Caco-2 (cell line): ENCODE measurements at regions not wholly inside any gene's neighbourhood (a gene's known extent, or its start where the extent isn't known, plus 50 kb on each side); places are given as distances from the start of the nearest gene placed in this dataset.

Experiments
- BruUV-seq: library from RNA; stranded (reverse); fragments of 400-500 nt; replicated peaks from 2 replicates; lab custom pipeline; 2021; lab: Mats Ljungman, UMichigan
- CTCF ChIA-PET: fragments of 300-600 bp; sonication (Branson Sonifier 250); formaldehyde crosslinking; loops from one replicate; lab custom pipeline; 2022; ENCODE audit warnings: antibody characterized with exemption; lab: Charles Lee
- POLR2A ChIA-PET: fragments of 300-600 bp; sonication (Branson Sonifier 250); formaldehyde crosslinking; loops from one replicate; lab custom pipeline; 2022; ENCODE audit warnings: antibody characterized with exemption; lab: Charles Lee
- DNase-seq, 2 experiments: peaks; one replicate each; pipeline versions ENCODE4 v3.0.0 to v3.0.0-alpha.2; 2020 to 2022
- H3K27me3 ChIP-seq: replicated peaks from 2 replicates; pipeline ENCODE4 v1.6.0; 2011; ENCODE audit warnings: low read length; ENCODE audit not compliant: control insufficient read depth, insufficient read depth
- H3K36me3 ChIP-seq: 2 replicates; pipeline ENCODE4 v1.5.1; 2011; ENCODE audit warnings: low read length; ENCODE audit not compliant: control insufficient read depth, insufficient read depth
- H3K4me1 ChIP-seq: fragments of 250-450 bp; sonication (Bioruptor Pico); 2 replicates; pipeline ENCODE4 v1.5.1; 2020; ENCODE audit warnings: mild to moderate bottlenecking
- H3K4me3 ChIP-seq: 2 replicates; pipeline ENCODE4 v1.5.1; 2011; ENCODE audit warnings: low read depth, mild to moderate bottlenecking, control low read depth, low read length
- H3K9me3 ChIP-seq: fragments of 250-450 bp; sonication (Bioruptor Pico); 2 replicates; pipeline ENCODE4 v1.5.1; 2020; ENCODE audit warnings: mild to moderate bottlenecking, moderate library complexity
- H3K27ac Mint-ChIP-seq: one replicate; pipeline ENCODE4 v1.8.0; 2022; ENCODE audit warnings: mixed read lengths; ENCODE audit not compliant: unreplicated experiment
- H3K27me3 Mint-ChIP-seq: one replicate; pipeline ENCODE4 v1.8.0; 2022; ENCODE audit warnings: mixed read lengths; ENCODE audit not compliant: insufficient read depth, unreplicated experiment
- H3K36me3 Mint-ChIP-seq: one replicate; pipeline ENCODE4 v1.8.0; 2022; ENCODE audit warnings: mild to moderate bottlenecking, mixed read lengths; ENCODE audit not compliant: insufficient read depth, unreplicated experiment
- H3K4me1 Mint-ChIP-seq: one replicate; pipeline ENCODE4 v1.8.0; 2022; ENCODE audit warnings: low read depth, mixed read lengths; ENCODE audit not compliant: unreplicated experiment
- H3K4me3 Mint-ChIP-seq: one replicate; pipeline ENCODE4 v1.8.0; 2022; ENCODE audit warnings: mild to moderate bottlenecking, moderate library complexity, mixed read lengths; ENCODE audit not compliant: unreplicated experiment
- H3K9me3 Mint-ChIP-seq: one replicate; pipeline ENCODE4 v1.8.0; 2022; ENCODE audit warnings: mixed read lengths; ENCODE audit not compliant: unreplicated experiment
- CTCF ChIP-seq, 2 experiments: fragments of 200-600 bp in 1 of 2; IDR thresholded peaks; 1 replicate in 1 of 2; 2 replicates in 1 of 2; pipeline versions ENCODE4 v1.5.1 to v1.8.0; 2011 to 2022; ENCODE audit warnings: antibody characterized with exemption in 1 of 2, control low read depth in 1 of 2, inconsistent platforms in 1 of 2, low read depth in 1 of 2, low read length in 1 of 2, mild to moderate bottlenecking in 1 of 2, moderate library complexity in 1 of 2; ENCODE audit not compliant: insufficient read depth in 1 of 2, severe bottlenecking in 1 of 2, unreplicated experiment in 1 of 2
- intact Hi-C: fragments of 100-400 bp; cut with micrococcal nuclease; formaldehyde crosslinking; loops from one replicate; pipeline ENCODE4 v1.10.0; 2022; ENCODE audit not compliant: unreplicated experiment

DNA sequence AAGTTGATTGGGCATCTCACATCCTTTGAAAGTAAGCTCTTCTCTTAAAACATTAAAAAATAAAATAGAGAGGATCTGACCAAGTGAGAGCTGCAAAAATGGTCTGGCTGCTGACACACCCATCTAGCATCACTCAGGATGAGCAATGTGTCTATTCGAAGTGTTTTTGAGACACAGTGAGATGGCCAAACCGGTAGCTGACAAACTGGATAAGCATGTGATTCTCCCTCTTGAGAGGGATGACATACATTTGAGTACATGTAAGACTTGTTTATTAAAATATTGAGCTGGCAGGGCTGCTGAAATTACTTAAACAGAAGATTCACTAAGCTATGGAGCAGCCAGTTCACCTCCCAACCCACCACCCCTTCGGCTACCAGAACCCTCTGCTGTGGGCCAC lies 333.9 kb downstream of the ADRA2A start:
- no peak for DNase-seq
- ChIA-PET POLR2A (no interaction called here), CTCF (no interaction called here)
- Histone ChIP-seq H3K9me3 (no peaks in the 10 kb centered on the region), H3K4me1 (no peaks in the 10 kb centered on the region), H3K4me3 (no peak overlapping the region), H3K36me3 (no peaks in the 10 kb centered on the region), H3K27me3 (no peaks in the 10 kb centered on the region; the same call in 1 of the 2 replicates)
- Mint-ChIP-seq H3K36me3 (no peaks in the 10 kb centered on the region), H3K27me3 (peaks cover 9% of the 10 kb centered on the region), H3K9me3 (no peaks in the 10 kb centered on the region), H3K27ac (no peak overlapping the region), H3K4me1 (no peaks in the 10 kb centered on the region), H3K4me3 (no peak overlapping the region)
- intact Hi-C loops: no loop called here
- TF ChIP-seq CTCF (IDR thresholded peaks at IDR 0.05; ENCODE audit: insufficient read depth in 1 of 2, low read depth in 1 of 2, low read length in 1 of 2, severe bottlenecking in 1 of 2, unreplicated experiment in 1 of 2): no peak
- BruUV-seq: no TSS peak

- intact Hi-C loops: no loop called here
- no peak for DNase-seq
- Histone ChIP-seq H3K27me3 (no peaks in the 10 kb centered on the region), H3K4me3 (no peak overlapping the region), H3K9me3 (no peaks in the 10 kb centered on the region), H3K36me3 (no peaks in the 10 kb centered on the region), H3K4me1 (no peaks in the 10 kb centered on the region)
- H3K4me1 Mint-ChIP-seq: no peaks in the 10 kb centered on the region
- no peak for TF ChIP-seq CTCF (IDR thresholded peaks at IDR 0.05; ENCODE audit: insufficient read depth in 1 of 2, low read depth in 1 of 2, low read length in 1 of 2, severe bottlenecking in 1 of 2, unreplicated experiment in 1 of 2)
- no TSS peak for BruUV-seq
- CTCF ChIA-PET: no interaction called here
- H3K27me3 Mint-ChIP-seq: no peaks in the 10 kb centered on the region
- no peaks in the 10 kb centered on the region for H3K36me3 Mint-ChIP-seq
- POLR2A ChIA-PET: no interaction called here
- no peaks in the 10 kb centered on the region for H3K9me3 Mint-ChIP-seq
- H3K27ac Mint-ChIP-seq: no peak overlapping the region
- H3K4me3 Mint-ChIP-seq: no peak overlapping the region
These were observed 348.6 kb downstream of the ADRA2A start for GRCh38 chr10:111425459-111425858.

DNA sequence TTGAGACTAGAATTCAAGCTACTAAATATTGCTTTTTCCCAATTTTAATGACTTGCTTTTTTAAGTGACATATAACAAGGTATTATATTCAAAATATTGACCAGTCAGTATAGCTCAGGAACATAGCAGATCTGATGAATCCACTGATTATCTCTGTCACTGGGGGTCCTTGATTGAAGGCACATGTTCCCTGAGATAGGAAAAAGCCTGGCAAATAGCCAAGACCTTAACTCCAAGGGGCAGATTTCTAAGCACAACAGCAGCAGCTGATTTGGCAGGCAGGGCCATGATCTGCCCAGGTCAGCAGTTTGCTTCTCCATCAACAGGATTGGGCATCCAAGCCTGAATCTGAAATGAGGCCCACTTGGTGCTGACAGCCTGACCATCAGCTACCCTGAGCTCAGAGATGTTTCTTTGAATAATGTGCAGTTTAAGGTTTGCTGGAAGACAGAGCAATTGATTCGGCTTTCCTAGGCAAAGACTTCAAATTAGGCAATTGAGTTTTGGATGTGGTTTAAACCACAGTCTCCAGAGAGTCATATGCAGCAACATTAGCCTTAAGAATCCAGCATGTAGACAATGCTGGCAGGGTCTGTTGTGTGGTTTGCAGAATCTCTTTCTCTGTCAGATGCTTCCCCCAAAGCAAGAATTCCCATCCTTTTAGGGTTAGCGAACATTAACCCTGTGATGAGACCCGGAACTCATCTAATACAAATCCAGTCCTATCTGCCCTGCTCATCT lies 352.6 kb downstream of the ADRA2A start:
- DNase-seq: no peak
- no peak overlapping the region for H3K4me3 ChIP-seq
- peaks cover 2% of the 10 kb centered on the region for H3K27me3 Mint-ChIP-seq
- intact Hi-C loops: no loop called here
- no peaks in the 10 kb centered on the region for H3K9me3 ChIP-seq
- CTCF ChIA-PET: no interaction called here
- H3K36me3 Mint-ChIP-seq: no peaks in the 10 kb centered on the region
- no peak overlapping the region for H3K27ac Mint-ChIP-seq
- H3K4me1 Mint-ChIP-seq: no peaks in the 10 kb centered on the region
- no peaks in the 10 kb centered on the region for H3K4me1 ChIP-seq
- BruUV-seq: no TSS peak
- no peaks in the 10 kb centered on the region for H3K36me3 ChIP-seq
- H3K27me3 ChIP-seq: no peaks in the 10 kb centered on the region
- no peaks in the 10 kb centered on the region for H3K9me3 Mint-ChIP-seq
- no peak for TF ChIP-seq CTCF (IDR thresholded peaks at IDR 0.05; ENCODE audit: insufficient read depth in 1 of 2, low read depth in 1 of 2, low read length in 1 of 2, severe bottlenecking in 1 of 2, unreplicated experiment in 1 of 2)
- H3K4me3 Mint-ChIP-seq: no peak overlapping the region
- POLR2A ChIA-PET: interaction anchor here (0.6 kb wide), 1 partner anchor 1758 kb away, joined by 3 read pairs; no protein-coding TSS in a partner anchor
